HepG2 (cell line): ENCODE measurements at regions not wholly inside any gene's neighbourhood (a gene's known extent, or its start where the extent isn't known, plus 50 kb on each side); places are given as distances from the start of the nearest gene placed in this dataset.

Experiments
- ATAC-seq: fragments of 200-7000 bp; cut with Tn5 transposase; 3 replicates; pipeline ENCODE4 v1.9.1; 2020; ENCODE audit warnings: mild to moderate bottlenecking, moderate library complexity
- BruUV-seq: library from RNA; stranded (reverse); fragments of 400-500 nt; replicated peaks from 2 replicates; lab custom pipeline; 2021; lab: Mats Ljungman, UMichigan
- CTCF ChIA-PET: fragments of 300-600 bp; formaldehyde crosslinking; extraction: SDS; loops from one replicate; lab custom pipeline; 2021; ENCODE audit warnings: low total read pairs, inconsistent platforms, low intra/inter-chr PET ratio; lab: Yijun Ruan, JAX
- POLR2A ChIA-PET: fragments of 350-600 bp; sonication (Branson Sonifier 250); formaldehyde crosslinking; loops from one replicate; lab custom pipeline; 2020; ENCODE audit warnings: antibody characterized with exemption, inconsistent platforms; lab: Yijun Ruan, JAX
- DNase-seq: peaks from one replicate; pipeline ENCODE4 v3.0.0-alpha.2; 2015; ENCODE audit warnings: low spot score
- FAIRE-seq: peaks from 3 replicates; lab custom pipeline; 2011; peaks lifted over from hg19 to GRCh38; lab: Jason Lieb, UNC
- H2AFZ ChIP-seq: one replicate; pipeline ENCODE4 v1.6.1; 2011; ENCODE audit warnings: low read length, inconsistent platforms
- H3K27ac ChIP-seq: fragments of 300-600 bp; 3 replicates; pipeline ENCODE4 v1.8.0; 2011; ENCODE audit warnings: mixed run types, mild to moderate bottlenecking, mixed read lengths, low read length, inconsistent platforms; ENCODE audit not compliant: insufficient read depth; ENCODE audit errors: extremely low read length
- H3K27me3 ChIP-seq, 2 experiments: fragments of 200-600 bp in 1 of 2; 2 replicates in 1 of 2; 3 replicates in 1 of 2; pipeline versions ENCODE4 v1.6.0 to v1.8.0; 2011; ENCODE audit warnings: low read length in 2 of 2, mild to moderate bottlenecking in 2 of 2, moderate library complexity in 2 of 2, inconsistent platforms in 1 of 2; ENCODE audit not compliant: insufficient read depth in 2 of 2, control insufficient read depth in 1 of 2
- H3K36me3 ChIP-seq, 2 experiments: fragments of 200-600 bp in 1 of 2; replicated peaks in 1 of 2; 2 replicates in 1 of 2; 3 replicates in 1 of 2; pipeline versions ENCODE4 v1.5.1 to v1.8.0; 2011; ENCODE audit warnings: low read length in 2 of 2, inconsistent platforms in 1 of 2; ENCODE audit not compliant: insufficient read depth in 2 of 2, control insufficient read depth in 1 of 2
- H3K4me1 ChIP-seq: 2 replicates; pipeline ENCODE4 v1.5.1; 2012; ENCODE audit warnings: low read length, inconsistent platforms; ENCODE audit not compliant: insufficient read depth
- H3K4me2 ChIP-seq: 2 replicates; pipeline ENCODE4 v1.6.0; 2011; ENCODE audit warnings: low read depth, low read length, inconsistent platforms
- H3K4me3 ChIP-seq, 3 experiments: fragments of 200-600 bp in 1 of 3; sonication (generic), shearing (Covaris generic) in 1 of 3; replicated peaks in 1 of 3; 2 replicates each; pipeline ENCODE4 v1.5.1; 2011 to 2016; ENCODE audit warnings: low read length in 3 of 3, inconsistent platforms in 2 of 3, low read depth in 2 of 3, mild to moderate bottlenecking in 2 of 3, control low read depth in 1 of 3, mixed read lengths in 1 of 3; ENCODE audit not compliant: insufficient read depth in 1 of 3
- H3K79me2 ChIP-seq: one replicate; pipeline ENCODE4 v1.6.1; 2011; ENCODE audit warnings: low read length, inconsistent platforms; ENCODE audit not compliant: insufficient read depth
- H3K9ac ChIP-seq: 2 replicates; pipeline ENCODE4 v1.6.0; 2011; ENCODE audit warnings: mild to moderate bottlenecking, low read depth, low read length, inconsistent platforms; ENCODE audit not compliant: insufficient read depth
- H3K9me3 ChIP-seq: 2 replicates; pipeline ENCODE4 v1.5.1; 2012; ENCODE audit warnings: mild to moderate bottlenecking, low read length
- H4K20me1 ChIP-seq: 2 replicates; pipeline ENCODE4 v1.6.0; 2011; ENCODE audit warnings: inconsistent platforms, mild to moderate bottlenecking, low read length, moderate library complexity; ENCODE audit not compliant: insufficient read depth
- ARHGAP35 ChIP-seq: sonication (generic); formaldehyde crosslinking; IDR thresholded peaks from 2 replicates; pipeline ENCODE4 v1.9.0; 2022; ENCODE audit warnings: mild to moderate bottlenecking, inconsistent platforms, moderate library complexity, missing genetic modification reagents, borderline replicate concordance
- CSRNP2 ChIP-seq: sonication (generic); formaldehyde crosslinking; conservative IDR thresholded peaks from 2 replicates; pipeline ENCODE4 v1.8.0; 2022; ENCODE audit warnings: low read depth, missing genetic modification reagents
- HMGA1 ChIP-seq: sonication (generic); formaldehyde crosslinking; conservative IDR thresholded peaks from 2 replicates; pipeline ENCODE4 v1.4.0; 2020; ENCODE audit warnings: missing genetic modification reagents
- MEIS1 ChIP-seq: sonication (generic); formaldehyde crosslinking; IDR thresholded peaks from 2 replicates; pipeline ENCODE4 v1.9.0; 2021; ENCODE audit warnings: mild to moderate bottlenecking, missing genetic modification reagents, moderate library complexity, borderline replicate concordance
- MXD3 ChIP-seq: IDR thresholded peaks from 2 replicates; pipeline ENCODE4 v1.6.1; 2016; ENCODE audit warnings: mild to moderate bottlenecking, missing biosample characterization, missing genetic modification reagents
- NFE2L1 ChIP-seq: sonication (generic); formaldehyde crosslinking; IDR thresholded peaks from 2 replicates; pipeline ENCODE4 v1.4.0; 2020; ENCODE audit warnings: missing genetic modification reagents, mild to moderate bottlenecking, borderline replicate concordance
- NFIC ChIP-seq: IDR thresholded peaks from 2 replicates; pipeline ENCODE4 v1.6.1; 2012; ENCODE audit warnings: mild to moderate bottlenecking, low read length, inconsistent platforms
- PHB2 ChIP-seq: fragments of 450-650 bp; IDR thresholded peaks from 2 replicates; pipeline ENCODE4 v1.6.1; 2018; ENCODE audit not compliant: partially characterized antibody
- RCOR2 ChIP-seq: IDR thresholded peaks from 2 replicates; pipeline ENCODE4 v1.6.1; 2016; ENCODE audit warnings: missing biosample characterization, missing genetic modification reagents
- TP53 ChIP-seq: sonication (generic); formaldehyde crosslinking; conservative IDR thresholded peaks from 2 replicates; pipeline ENCODE4 v1.4.0; 2020; ENCODE audit warnings: missing genetic modification reagents
- ZNF343 ChIP-seq: sonication (generic); formaldehyde crosslinking; IDR thresholded peaks from 2 replicates; pipeline ENCODE4 v1.4.0; 2020; ENCODE audit warnings: mild to moderate bottlenecking, missing genetic modification reagents
- ZNF484 ChIP-seq: sonication (generic); formaldehyde crosslinking; IDR thresholded peaks from 2 replicates; pipeline ENCODE4 v1.5.1; 2020; ENCODE audit warnings: mild to moderate bottlenecking, low read depth, missing genetic modification reagents, borderline replicate concordance
- ZNF512B ChIP-seq: sonication (generic); formaldehyde crosslinking; IDR thresholded peaks from 2 replicates; pipeline ENCODE4 v1.5.1; 2020; ENCODE audit warnings: missing genetic modification reagents, mild to moderate bottlenecking, borderline replicate concordance
- ZNF597 ChIP-seq: sonication (generic); formaldehyde crosslinking; IDR thresholded peaks from 2 replicates; pipeline ENCODE4 v1.5.0; 2020; ENCODE audit warnings: missing genetic modification reagents
- ZNF780A ChIP-seq: sonication (generic); formaldehyde crosslinking; IDR thresholded peaks from 2 replicates; pipeline ENCODE4 v1.8.0; 2022; ENCODE audit warnings: mild to moderate bottlenecking, missing genetic modification reagents, moderate library complexity
- in situ Hi-C: cut with HindIII; loops from 2 replicates; pipeline ENCODE4 v1.10.0; 2017; ENCODE audit warnings: low pct_unique_long_range_greater_than_20kb; ENCODE audit not compliant: extremely low pct_ligation_motif_present
- intact Hi-C: fragments of 100-400 bp; cut with micrococcal nuclease; formaldehyde crosslinking; loops from one replicate; pipeline ENCODE4 v1.10.0; 2022; ENCODE audit not compliant: unreplicated experiment

GRCh38 chr3:153295901-153296300 lies 133.9 kb downstream of the RAP2B start:
- DNase-seq, result no peak
- no peak for ATAC-seq
- H3K79me2 ChIP-seq, result no peaks in the 10 kb centered on the region
- H3K27ac ChIP-seq, result no peak overlapping the region
- ChIA-PET POLR2A (no interaction called here), CTCF (no interaction called here)
- H3K4me2 ChIP-seq, result no peak overlapping the region
- H3K9me3 ChIP-seq, result no peaks in the 10 kb centered on the region
- no peaks in the 10 kb centered on the region for H3K27me3 ChIP-seq
- FAIRE-seq, result no peak
- BruUV-seq, result no TSS peak
- intact Hi-C loops, result no loop called here
- no peak for TF ChIP-seq MXD3 (CRISPR knock-in tag)
- TF ChIP-seq TP53 (CRISPR knock-in tag), result no peak
- TF ChIP-seq NFE2L1 (CRISPR knock-in tag), result no peak
- no peak for TF ChIP-seq ARHGAP35 (CRISPR knock-in tag)
- TF ChIP-seq NFIC, result no peak
- TF ChIP-seq ZNF597 (CRISPR knock-in tag), result no peak
- TF ChIP-seq RCOR2, result no peak
- TF ChIP-seq ZNF780A (CRISPR knock-in tag), result no peak
- TF ChIP-seq PHB2, result no peak
- no peak for TF ChIP-seq ZNF484 (CRISPR knock-in tag)
- no peak for TF ChIP-seq MEIS1 (CRISPR knock-in tag)
- TF ChIP-seq ZNF343 (CRISPR knock-in tag), result no peak
- TF ChIP-seq HMGA1 (CRISPR knock-in tag), result no peak
- TF ChIP-seq CSRNP2 (CRISPR knock-in tag), result no peak
- TF ChIP-seq ZNF512B (CRISPR knock-in tag), result no peak
- H2AFZ ChIP-seq, result no peak overlapping the region
- H3K4me3 ChIP-seq, result no peak overlapping the region
- no peaks in the 10 kb centered on the region for H3K4me1 ChIP-seq
- no peak overlapping the region for H3K9ac ChIP-seq
- in situ Hi-C loops, result no loop called here
- H3K36me3 ChIP-seq, result no peaks in the 10 kb centered on the region
- no peaks in the 10 kb centered on the region for H4K20me1 ChIP-seq
